Stimulated activated CD4-positive, alpha-beta T cell treated with anti-CD3 and anti-CD28 coated beads, TNF-alpha, amount 100 ng/mL, for 48 hours (primary cell): ENCODE measurements at regions not wholly inside any gene's neighbourhood (a gene's known extent, or its start where the extent isn't known, plus 50 kb on each side); places are given as distances from the start of the nearest gene placed in this dataset.

Experiments used
- DNase-seq, 3 donors: peaks; one replicate each; pipeline ENCODE4 v3.0.0-alpha.2; 2020; ENCODE audit warnings: low read depth in 3 of 3

DNA sequence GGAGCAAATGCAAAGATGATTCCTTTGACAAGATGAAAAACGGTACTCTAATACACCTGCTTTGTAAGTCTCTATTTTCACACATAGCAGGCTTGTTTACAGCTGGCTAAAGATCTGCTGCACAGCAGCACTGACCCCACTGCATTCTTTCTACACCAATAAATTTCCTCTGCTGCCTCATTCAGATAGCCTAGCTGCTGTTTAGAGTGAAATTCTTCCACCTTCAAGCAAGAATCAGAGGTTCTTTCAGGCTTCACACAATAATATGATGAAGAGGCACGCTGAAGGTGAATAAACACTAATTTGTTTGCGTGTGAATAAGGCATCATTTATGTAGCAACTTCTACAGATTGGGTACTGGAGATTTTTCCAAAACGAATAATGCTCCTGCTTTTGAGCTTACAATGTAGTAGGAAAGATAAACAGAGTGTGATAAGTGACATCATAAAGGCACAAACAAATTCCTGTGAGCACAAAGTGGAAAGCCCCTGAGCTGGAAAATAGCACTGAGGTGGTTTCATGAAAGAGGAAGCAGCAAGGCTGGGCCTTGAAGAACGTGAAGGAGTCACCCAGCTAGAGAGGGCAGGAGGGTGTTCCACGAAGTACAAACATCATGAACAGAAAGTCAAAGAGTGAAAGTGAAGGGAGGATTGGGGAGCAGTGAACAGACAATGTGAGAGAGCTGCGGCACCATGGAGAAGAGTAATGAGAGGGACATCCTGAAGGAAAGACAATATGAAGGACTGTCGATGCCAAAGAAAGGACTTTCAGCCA, 543.4 kb downstream of the CD83 start:
- no peak for DNase-seq

DNA sequence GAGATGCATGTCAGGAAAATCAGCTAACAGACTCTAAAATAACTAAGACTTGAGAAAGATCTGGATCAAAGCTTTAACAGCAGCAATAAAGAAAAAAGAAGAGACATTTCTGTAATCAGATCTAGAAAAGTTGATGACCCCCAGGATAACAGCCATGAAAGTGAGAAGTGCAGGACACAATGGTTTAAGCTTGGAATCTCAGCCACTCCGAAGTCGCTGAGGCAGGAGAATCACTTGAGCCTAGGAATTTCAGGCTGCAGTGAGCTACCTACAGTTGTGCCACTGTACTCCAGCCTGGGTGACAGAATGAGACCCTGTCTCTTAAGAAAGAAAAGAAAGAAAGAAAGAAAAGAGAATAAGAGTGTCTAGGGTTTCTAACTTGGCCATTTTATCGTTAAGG, 544.1 kb downstream of the CD83 start:
- DNase-seq: no peak

DNA sequence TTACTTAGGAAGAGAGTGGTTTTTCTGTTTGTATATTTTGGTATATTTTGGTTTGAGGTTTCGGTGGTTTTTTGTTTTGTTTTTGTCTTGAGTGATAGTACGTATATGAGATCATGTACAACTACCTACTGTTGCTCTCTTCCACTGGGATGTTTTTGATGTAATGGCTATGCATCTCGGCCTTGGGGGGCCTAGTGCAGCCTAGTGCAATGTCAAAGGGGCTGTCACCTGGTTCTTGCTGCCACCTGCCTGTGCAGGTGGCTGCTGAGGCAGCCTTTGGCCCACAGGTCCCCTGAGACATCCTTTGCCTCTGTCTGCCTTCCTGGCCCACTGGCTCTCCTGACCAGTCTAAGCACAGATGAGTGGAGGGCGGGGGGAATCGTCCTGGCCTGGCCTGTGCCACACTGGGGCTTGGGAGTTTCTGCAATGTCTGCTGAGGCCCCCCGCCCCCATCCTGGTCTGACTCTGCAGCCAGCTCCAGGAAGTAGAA, 546.6 kb downstream of the CD83 start:
- no peak for DNase-seq

DNA sequence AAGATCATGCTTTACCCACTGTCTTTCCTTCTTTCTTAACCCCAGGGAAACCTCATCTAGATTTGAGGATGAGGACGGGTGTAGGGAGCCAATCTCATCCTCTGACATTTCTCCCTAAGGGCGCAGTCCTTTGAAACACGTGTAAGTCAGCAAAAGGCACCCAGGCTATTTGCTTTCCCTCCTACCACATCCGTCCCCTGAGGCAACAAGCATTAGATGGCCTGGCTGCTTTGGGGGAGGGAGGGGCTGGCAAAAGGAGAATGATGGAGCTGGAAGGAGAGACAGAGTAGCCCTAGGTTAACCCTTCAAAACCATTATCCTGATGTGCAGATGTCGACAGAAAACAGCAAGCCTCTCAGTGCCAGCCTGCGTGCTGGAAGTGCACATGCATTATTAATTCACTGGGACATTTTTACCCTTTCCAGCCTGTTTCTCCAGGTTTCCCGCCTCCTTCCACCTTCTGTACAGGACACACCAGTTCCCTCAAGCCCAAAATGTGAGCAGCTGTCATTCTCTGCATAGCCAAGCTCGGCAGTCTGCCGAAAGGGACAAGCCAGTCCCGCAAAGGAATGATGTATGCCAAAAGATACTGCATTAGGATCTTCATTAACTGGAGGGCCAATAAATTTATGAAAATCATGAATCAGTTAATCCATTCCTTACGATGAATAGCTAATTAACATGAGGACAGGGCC, 547.2 kb downstream of the CD83 start:
- no peak for DNase-seq

DNA sequence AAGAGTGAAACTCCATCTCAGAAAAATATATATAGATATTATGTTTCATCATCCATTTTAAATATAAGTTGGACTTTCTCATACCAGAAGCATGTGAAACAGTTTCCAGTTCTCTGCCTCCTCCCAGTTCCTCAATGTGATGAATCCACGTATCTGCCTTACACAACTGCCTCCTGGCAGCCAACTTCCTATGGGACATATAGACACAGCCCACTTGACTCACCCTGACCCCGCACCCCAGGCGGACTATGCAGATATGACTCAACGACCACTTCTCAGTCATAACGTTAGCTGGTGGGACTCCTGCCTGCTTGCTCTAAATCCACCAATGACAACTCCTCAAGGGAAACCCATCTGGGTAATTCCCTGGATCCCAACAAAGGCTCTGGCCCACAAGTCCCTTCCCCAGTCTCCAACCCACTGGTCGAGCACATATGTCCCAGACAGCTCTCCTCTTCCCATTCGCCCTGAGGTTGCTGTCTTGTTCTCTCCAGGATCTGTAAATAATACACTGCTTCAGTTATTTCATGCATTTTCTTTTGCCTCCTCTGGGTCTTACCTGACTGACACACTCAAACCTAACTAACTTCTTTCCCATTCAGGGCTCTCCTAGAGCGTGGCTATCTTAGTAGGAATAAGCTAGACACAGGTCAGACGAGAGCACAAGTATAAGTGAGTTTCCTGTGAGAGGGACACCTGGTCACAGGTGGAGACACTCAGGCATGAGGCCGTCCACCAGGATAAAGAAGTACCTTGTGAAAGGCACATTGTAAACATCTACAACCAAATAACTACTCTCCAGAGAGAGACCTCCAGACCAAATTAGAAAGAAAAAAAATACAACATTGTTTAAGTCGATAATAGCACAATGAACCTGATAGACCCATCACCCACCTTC, 548.5 kb downstream of the CD83 start:
- DNase-seq: peak; percentile 41 to 61 (median 51)

DNA sequence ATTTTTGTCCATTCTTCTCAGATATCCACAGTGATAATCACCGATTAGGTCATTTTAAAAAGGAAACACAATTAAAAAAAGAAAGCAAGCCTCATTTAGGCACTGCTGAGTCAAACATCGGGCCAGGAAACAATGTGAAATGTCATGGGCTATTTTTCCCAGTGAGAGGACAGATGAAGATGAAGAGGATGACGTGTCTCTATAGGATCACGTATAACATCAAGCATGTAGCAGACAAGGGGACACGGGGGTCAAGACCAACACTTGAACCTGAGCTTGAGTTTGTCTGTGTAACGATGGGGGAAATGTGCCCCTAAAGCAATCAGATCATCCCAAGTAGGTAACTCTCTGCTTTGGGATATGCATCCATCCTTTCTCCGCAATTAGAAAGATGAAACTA, 553.2 kb downstream of the CD83 start:
- DNase-seq: no peak

DNA sequence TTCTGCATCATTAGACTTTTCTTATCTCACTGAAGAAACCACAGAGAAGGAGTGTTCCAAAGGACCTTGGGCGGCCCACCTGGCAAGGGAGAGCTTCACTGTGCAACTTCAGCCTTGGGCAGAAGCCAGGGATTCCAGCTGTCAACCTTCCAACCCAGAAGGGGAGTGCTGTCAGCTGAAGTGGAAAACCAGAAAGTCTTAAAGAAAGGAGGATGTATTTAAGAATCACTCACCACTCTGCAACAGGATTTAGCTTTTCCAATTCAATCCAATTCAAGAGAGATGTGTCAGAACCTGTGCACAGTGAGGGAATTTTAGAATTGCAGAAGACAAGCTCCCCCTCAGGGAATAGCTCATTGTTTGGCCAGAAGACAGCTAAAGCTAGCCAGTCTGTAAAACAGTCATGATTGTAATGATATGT, 553.7 kb downstream of the CD83 start:
- DNase-seq: no peak

DNA sequence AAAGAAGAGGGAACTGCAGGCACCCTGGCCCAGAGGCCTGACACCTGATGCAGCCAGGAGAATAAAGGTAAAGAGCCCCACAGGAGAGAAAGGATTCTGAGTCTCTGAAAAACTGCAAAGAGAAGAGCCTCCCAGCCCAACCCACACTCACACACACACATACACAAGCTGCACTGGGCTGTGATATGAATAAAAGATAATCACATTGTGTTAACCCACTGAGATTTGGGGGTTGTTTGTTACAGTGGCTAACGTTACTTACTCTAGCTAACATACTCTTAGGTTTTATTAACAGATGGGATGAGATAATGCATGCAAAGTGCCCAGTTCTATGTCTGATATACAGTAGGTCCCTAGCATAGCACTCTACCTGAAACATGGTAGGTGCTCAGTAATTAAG, 554.4 kb downstream of the CD83 start:
- no peak for DNase-seq

DNA sequence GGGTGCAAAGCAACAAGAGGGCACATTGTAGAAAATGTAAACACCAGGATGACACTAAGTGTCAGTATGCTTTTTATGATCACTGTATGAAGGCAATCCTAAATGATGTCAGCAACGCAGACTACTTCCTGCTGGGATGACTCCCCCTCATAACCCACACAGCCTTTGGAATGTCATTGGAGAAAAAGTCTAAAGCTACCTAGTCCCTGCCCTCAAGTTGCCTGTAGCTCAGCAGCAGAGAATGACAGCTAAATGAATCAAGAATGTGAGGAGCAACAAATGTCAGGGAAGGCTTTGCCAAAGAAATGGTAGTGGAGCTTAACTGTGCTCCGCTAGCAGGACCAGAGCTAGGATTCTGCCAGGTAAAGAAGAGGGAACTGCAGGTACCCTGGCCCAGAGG, 555.6 kb downstream of the CD83 start:
- no peak for DNase-seq

DNA sequence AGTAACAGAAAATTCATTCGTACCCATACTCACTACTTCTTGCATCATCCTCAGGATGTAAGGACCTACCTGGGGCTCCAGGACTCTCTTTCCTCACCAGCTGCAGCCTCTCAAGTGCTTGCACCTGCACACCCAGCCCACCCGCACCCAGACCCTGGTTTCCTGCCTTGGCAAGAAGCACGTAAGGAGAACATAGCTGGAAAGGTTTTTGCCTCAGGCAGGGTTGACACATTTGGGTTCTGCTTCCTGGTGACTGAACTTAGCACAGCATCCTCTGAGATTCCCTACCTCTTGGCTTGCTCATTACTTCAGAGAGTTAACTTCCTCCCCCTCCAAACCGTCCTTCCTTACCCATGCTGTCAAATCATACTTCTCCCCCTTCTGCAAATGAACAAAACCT, 556.9 kb downstream of the CD83 start:
- DNase-seq: no peak

DNA sequence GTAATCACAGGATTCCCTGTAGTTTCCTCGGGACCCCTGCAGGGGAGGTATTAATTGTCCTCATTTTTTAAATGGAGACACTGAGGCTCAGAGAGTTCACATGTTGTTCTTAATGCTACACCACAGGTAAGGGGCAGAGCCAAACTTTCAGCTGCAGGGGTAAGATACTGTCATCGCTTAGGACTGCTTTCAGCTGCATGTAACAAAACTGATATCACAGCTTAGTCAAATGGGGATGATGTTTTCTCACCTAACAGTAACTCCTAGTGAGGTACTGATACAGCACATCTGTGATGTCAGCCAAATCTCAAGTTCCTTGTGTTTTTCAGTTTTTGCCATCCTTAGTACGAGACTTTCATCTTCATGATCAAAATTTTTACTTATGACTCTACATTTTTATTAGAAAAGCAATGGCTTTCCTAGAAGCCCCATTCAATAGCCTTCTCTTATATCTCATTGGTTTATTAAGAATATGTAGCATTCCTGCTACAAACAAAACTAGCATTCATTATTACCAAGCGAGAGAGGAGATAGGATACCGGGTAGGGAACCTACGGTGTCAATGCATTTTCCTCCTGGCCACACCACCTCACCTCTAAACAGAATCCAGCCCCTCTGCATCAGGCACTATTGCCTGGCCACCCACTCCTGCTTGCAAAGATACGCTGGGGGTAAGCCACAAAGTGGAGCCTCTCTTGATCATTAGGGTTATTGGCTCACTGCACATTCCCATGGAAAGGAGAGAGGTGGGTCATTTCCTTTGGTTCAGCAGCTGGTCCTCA, 557.5 kb downstream of the CD83 start:
- no peak for DNase-seq

DNA sequence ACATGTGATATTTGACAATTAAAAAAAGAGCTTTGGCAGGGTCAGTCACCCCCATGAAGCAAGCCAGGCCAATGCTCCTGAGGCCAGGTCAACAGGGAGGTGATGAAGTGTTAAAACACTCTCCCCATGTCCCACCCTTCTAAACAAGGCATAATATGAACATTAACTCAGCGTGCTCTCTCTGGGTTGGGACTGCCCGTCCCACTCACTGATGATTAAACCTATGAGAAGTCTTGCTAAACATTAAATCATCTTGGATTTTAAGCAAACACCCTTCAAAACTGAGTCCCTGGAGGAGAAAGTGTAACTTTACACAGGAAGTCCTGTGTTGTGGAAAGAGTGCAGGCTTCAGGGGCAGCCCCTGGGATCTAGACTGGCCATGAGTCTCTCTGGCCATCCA, 558.5 kb downstream of the CD83 start:
- no peak for DNase-seq

DNA sequence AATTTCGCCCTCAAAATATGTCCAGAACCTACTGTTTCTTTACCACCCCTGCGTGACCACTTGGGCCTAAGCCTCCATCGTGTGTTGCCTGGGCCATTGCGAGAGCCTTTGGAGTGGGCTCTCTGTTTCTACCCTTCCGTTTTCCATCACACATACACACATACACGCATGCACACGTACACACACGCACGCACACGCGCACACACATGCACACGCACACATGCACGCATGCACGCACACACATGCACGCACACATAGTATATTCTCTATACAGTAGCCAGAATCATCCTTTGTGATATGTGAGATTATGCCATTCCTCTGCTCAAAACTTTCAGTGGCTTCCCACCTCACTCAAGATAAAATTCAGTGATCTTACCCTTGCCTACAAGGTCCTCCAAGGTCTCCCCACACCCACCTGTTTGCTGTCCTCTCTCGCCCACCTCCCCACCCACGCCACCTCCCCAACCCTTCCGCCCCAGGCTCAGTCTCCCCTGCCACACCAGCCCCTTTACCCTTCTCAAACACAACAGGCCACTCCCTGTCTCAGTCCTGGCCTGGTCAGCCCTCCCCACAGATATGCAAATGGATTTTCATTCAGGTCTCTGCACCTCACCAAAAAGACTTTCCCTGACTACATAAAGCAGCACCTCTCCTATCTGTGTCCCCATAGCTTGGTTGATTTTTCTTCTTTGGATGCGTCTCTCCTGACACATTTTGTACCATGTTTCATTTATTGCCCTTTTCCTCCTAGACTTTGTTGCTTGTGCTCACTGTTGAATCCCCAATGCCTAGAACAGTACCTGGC, 559.6 kb downstream of the CD83 start:
- DNase-seq: no peak

DNA sequence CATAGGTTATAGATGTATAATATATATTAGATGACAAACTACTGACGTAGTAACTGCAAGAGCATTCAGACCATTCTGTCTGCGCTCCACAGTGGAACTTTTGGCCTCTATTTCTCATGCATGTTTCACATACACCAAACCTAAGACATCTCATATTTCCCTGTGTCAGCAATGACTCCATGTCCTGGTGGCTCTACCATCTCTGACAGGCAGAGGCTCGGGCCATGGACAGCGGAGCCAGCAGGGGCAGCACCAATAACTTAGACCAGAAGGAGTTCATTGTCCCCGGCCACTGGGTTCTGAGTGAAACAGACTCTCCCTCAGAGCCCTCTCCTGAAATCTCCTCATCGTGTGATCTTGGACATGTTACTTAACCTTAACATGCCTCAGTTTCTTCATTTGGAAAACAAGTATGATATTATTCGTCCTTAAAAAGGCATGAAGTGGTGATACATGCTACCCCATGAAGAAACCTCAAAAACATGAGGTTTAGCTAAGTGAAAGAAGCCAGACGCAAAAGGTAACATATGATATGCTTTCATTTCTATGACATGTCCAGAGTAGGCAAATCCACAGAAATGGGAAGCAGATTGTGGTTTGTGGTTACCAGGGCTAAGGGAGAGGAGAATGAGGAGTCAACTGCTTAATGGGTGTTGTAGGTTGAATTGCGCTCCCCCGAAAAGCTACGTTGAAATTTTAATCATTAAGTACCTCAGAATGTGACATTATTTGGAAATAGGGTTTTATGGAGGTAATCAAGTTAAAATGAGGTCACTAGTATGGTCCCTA, 564.0 kb upstream of the JARID2 start:
- DNase-seq: no peak

DNA sequence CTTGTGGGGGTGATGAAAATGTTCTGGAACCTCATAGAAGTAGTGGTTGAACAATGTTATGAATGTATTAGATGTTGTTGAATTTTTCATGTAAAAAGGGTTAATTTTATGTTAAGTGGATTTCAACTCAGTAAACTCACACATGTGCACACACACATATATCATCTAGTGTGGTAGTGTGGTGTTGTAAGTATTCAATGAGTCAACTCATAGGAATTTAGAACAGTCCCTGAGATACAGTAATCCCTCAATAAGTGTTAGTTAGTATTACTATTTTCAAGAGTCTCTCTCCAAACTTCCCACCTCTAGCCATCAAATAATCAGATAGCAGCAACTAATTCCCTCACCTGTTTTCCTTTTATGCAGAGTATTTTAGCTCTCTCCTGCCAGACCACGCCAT, 563.1 kb upstream of the JARID2 start:
- DNase-seq: no peak

DNA sequence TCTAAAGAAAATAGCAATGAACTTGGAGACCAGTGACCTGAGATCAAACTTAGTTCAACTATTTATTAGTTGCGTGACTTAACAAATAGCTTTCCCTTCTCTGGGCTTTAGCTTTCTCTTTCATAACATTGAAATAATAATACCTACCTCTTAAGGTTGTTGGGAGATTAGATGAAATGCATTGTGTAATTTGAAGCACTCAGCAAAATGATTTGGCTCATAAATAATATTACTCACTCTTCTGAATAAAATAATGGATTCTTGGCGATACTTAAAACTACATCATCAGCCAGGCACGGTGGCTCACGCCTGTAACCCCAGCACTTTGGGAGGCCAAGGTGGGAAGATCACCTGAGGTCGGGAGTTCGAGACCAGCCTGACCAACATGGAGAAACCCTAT, 556.2 kb upstream of the JARID2 start:
- no peak for DNase-seq

DNA sequence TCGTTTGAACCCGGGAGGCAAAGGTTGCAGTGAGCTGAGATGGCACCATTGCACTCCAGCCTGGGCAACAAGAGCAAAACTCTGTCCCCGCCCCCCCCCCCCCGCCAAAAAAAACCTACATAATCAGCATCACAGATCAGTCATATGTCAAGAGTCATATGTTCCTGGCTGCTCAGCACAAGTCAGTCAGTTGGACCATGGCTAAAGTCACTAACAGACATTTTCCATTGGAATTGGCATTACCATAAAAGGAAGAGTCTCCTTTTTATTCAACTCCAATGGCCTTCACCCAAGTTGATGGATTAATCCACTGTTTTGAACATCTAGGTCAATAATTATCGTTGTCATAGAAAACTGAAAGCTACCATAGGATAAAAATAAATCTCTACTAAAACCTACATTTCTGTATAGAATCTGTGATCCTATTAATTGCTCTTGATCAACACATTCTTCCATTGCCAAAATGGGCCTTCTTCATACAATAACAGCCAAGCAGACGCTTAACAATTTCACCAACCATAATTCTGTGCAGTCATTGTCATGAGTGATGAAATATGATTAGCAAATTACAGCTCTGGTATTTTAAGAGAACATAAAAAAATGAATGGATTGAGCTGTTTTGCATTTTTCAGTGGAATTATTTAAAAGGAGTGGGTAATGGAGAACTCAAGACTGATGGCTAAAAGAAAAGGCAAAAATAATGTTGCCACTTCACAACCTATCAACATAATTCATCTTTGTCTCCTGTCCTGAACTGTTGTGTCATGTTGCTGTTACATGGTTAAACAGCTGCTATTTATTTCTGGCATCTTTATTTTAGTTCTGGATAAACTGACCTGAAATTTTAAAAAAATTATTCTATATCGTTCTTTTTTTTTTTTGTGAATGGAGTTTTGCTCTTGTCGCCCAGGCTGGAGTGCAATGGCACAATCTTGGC, 555.5 kb upstream of the JARID2 start:
- no peak for DNase-seq

DNA sequence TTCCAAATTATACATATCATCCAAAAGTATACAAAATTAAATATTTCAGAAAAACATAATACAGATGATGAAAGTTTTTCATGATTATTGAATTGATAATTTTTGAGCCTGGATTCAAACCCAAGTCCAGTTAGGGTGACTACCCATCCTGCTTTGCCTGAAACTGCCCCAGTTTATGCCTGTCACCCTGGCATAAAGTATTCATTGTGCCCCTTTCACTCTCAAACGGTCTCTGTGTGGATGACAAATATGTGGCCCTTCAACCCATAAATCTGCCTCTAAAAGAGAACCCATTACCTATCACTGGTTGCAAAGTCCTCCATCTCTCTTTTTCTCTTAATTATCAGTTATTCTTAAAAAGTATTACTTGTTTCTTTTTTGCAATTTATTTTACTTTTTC, 553.7 kb upstream of the JARID2 start:
- DNase-seq: no peak
